ENCODE measurements at regions not wholly inside any gene's neighbourhood (a gene's known extent, or its start where the extent isn't known, plus 50 kb on each side); places are given as distances from the start of the nearest gene placed in this dataset.

DNA sequence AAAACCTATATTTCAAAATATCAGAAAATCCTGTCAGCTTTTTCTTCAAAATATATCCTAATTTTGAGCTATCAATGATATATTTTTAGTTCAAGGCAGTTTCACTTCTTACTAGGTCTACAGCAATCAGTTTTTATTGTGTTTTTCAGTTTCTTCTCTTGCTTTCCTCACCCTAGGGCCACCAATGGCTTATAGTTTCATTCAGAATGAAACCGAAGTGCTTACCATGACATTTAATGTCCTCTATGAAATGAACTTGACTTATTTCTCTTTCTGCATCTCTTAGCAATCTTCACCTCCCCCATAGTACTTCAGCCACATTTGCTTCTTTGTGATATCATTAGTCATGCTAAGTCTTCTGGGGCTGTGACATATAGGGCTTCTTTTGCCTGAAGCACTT is 100.3 kb downstream of the ARL5B start:
- TF ChIP-seq, protein P1, sequence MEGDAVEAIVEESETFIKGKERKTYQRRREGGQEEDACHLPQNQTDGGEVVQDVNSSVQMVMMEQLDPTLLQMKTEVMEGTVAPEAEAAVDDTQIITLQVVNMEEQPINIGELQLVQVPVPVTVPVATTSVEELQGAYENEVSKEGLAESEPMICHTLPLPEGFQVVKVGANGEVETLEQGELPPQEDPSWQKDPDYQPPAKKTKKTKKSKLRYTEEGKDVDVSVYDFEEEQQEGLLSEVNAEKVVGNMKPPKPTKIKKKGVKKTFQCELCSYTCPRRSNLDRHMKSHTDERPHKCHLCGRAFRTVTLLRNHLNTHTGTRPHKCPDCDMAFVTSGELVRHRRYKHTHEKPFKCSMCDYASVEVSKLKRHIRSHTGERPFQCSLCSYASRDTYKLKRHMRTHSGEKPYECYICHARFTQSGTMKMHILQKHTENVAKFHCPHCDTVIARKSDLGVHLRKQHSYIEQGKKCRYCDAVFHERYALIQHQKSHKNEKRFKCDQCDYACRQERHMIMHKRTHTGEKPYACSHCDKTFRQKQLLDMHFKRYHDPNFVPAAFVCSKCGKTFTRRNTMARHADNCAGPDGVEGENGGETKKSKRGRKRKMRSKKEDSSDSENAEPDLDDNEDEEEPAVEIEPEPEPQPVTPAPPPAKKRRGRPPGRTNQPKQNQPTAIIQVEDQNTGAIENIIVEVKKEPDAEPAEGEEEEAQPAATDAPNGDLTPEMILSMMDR (IDR thresholded peaks at IDR 0.05), result no peak
- TF ChIP-seq, protein P2, sequence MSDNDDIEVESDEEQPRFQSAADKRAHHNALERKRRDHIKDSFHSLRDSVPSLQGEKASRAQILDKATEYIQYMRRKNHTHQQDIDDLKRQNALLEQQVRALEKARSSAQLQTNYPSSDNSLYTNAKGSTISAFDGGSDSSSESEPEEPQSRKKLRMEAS (CRISPR knock-in tag; IDR thresholded peaks at IDR 0.05), result no peak
- no peak for TF ChIP-seq FOXP1 (CRISPR knock-in tag; IDR thresholded peaks at IDR 0.05; ENCODE audit: borderline replicate concordance)
- no peak for TF ChIP-seq GABPB1 (CRISPR knock-in tag; IDR thresholded peaks at IDR 0.05)
- TF ChIP-seq, protein P3, sequence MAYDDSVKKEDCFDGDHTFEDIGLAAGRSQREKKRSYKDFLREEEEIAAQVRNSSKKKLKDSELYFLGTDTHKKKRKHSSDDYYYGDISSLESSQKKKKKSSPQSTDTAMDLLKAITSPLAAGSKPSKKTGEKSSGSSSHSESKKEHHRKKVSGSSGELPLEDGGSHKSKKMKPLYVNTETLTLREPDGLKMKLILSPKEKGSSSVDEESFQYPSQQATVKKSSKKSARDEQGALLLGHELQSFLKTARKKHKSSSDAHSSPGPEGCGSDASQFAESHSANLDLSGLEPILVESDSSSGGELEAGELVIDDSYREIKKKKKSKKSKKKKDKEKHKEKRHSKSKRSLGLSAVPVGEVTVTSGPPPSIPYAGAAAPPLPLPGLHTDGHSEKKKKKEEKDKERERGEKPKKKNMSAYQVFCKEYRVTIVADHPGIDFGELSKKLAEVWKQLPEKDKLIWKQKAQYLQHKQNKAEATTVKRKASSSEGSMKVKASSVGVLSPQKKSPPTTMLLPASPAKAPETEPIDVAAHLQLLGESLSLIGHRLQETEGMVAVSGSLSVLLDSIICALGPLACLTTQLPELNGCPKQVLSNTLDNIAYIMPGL (CRISPR knock-in tag; IDR thresholded peaks at IDR 0.05), result no peak
- no peak for TF ChIP-seq SMAD3 (CRISPR knock-in tag; IDR thresholded peaks at IDR 0.05; ENCODE audit: borderline replicate concordance)
- no peak for TF ChIP-seq TCF7 (CRISPR knock-in tag; IDR thresholded peaks at IDR 0.05; ENCODE audit: low read depth)
- TF ChIP-seq, protein P4, sequence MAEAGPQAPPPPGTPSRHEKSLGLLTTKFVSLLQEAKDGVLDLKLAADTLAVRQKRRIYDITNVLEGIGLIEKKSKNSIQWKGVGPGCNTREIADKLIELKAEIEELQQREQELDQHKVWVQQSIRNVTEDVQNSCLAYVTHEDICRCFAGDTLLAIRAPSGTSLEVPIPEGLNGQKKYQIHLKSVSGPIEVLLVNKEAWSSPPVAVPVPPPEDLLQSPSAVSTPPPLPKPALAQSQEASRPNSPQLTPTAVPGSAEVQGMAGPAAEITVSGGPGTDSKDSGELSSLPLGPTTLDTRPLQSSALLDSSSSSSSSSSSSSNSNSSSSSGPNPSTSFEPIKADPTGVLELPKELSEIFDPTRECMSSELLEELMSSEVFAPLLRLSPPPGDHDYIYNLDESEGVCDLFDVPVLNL (CRISPR knock-in tag; IDR thresholded peaks at IDR 0.05; ENCODE audit: borderline replicate concordance, low read depth), result no peak
- TF ChIP-seq, protein P5, sequence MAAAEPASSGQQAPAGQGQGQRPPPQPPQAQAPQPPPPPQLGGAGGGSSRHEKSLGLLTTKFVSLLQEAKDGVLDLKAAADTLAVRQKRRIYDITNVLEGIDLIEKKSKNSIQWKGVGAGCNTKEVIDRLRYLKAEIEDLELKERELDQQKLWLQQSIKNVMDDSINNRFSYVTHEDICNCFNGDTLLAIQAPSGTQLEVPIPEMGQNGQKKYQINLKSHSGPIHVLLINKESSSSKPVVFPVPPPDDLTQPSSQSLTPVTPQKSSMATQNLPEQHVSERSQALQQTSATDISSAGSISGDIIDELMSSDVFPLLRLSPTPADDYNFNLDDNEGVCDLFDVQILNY (CRISPR knock-in tag; IDR thresholded peaks at IDR 0.05), result no peak
- TF ChIP-seq NR2C2 (CRISPR knock-in tag; IDR thresholded peaks at IDR 0.05), result no peak
- TF ChIP-seq, protein P6, sequence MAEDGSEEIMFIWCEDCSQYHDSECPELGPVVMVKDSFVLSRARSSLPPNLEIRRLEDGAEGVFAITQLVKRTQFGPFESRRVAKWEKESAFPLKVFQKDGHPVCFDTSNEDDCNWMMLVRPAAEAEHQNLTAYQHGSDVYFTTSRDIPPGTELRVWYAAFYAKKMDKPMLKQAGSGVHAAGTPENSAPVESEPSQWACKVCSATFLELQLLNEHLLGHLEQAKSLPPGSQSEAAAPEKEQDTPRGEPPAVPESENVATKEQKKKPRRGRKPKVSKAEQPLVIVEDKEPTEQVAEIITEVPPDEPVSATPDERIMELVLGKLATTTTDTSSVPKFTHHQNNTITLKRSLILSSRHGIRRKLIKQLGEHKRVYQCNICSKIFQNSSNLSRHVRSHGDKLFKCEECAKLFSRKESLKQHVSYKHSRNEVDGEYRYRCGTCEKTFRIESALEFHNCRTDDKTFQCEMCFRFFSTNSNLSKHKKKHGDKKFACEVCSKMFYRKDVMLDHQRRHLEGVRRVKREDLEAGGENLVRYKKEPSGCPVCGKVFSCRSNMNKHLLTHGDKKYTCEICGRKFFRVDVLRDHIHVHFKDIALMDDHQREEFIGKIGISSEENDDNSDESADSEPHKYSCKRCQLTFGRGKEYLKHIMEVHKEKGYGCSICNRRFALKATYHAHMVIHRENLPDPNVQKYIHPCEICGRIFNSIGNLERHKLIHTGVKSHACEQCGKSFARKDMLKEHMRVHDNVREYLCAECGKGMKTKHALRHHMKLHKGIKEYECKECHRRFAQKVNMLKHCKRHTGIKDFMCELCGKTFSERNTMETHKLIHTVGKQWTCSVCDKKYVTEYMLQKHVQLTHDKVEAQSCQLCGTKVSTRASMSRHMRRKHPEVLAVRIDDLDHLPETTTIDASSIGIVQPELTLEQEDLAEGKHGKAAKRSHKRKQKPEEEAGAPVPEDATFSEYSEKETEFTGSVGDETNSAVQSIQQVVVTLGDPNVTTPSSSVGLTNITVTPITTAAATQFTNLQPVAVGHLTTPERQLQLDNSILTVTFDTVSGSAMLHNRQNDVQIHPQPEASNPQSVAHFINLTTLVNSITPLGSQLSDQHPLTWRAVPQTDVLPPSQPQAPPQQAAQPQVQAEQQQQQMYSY (CRISPR knock-in tag; IDR thresholded peaks at IDR 0.05), result no peak
- no peak for TF ChIP-seq IRF2 (CRISPR knock-in tag; IDR thresholded peaks at IDR 0.05; ENCODE audit: borderline replicate concordance, low read depth)

All from WTC11 (cell line).